ENCODE measurements at regions not wholly inside any gene's neighbourhood (a gene's known extent, or its start where the extent isn't known, plus 50 kb on each side); places are given as distances from the start of the nearest gene placed in this dataset.
"Not testable (repeated sequence)": the region's sequence is repeated elsewhere in the genome, so short reads cannot be mapped to it uniquely, and the experiment has no call there.

DNA sequence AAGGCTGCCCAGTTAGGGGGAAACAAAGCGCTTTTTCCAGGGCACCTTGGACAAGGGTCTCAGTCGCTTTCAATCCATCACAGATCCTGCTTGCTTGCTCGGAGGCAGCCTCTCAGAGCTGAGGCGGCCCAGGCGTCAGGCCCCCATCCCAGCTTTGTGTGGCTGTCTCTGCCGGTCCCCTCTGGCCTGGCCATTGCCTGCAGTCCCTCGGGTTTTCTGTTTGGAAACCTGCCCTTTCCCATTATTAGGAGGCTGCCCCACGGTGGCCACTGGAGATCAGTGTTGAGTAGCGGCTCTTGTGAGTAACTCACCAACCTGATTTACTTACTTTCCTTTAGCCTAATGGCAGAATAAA is 216.1 kb downstream of the GLRX3 start:
- DNase-seq, result no peak

DNA sequence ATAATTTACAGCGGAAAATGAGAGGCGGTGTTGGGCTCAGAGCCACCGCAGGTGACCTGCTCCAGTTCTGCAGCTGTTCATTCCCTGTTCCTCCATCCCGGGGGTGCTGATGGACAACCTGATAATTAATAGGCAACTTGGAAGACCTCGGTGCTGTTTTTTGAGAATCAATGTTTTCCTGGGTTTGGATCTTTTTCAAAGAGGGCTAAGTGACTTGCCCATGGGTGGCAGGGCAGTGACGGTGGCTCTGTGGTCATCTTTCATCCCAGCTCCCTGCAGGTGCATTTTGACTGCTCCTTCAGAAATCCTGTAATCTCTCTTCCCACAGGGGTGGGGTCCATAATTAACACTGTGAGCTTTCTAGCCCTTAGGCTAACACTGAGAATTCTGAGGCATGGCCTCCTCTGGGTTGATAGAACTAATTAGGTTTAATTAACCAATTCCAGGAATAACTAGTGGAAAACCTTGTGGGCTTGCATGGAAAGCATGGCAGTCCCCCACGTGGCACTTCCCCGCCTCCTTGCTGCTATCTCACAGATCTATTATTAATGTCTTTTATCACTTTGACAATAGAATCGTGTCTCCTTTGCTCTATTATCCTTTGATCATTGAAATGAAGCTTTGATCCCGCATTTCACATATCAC is 217.9 kb downstream of the GLRX3 start:
- DNase-seq, result no peak

DNA sequence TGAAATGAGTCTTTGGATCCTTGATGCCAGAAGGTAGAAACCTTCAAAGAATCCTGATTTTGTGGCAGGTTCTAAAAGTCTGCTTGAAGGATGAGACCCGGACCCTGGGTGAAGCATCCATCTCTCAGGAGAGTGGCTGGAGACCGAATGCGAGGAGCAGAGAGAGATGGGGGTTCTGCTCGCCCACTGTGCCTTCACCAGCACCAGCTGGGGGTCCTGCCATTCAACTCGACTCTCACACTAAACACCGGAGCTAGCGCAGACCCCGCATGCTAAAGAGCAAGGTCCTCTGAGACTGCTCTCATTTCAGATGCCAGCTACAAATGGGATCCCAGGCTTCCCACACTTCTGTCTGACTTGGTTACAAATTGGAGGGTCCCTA is 218.4 kb downstream of the GLRX3 start:
- DNase-seq, result no peak

DNA sequence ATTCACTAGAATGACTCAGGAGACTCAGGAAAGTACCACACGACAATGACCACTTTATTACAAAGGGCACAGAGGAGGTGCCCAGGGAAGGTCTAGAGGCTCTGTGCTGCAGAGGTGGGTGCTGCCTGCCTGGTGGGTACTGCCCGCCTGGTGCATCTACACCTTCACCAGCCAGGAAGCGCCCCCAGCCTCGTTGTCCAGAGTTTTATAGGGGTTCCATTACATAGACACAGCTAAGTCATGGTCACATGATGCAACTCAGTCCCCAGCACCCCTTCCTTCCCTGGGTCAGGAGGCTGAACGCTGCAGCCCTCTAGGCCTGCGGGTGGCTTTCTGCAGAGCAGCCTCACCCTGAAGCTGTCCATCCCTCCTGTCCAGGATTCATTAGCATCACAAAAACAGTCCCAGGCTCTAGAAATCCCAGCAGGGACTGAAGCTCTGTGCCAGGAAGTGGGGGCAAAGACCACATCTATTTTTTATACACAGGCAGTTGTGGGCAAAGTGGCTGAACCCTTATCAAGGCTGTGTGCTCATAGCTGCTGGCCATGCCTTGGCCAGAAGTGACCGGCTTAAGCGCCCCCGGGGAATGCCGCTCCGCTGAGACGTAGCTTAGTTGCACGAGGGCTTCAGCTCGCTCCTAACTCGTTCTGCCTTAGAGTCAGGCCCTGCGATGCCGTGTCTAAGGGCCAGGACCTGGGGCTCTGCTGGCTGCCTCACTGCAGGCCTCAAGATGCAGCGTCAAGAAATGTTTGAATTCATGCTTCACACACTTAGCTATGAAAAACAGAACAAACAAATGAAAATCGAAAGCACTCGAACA is 219.0 kb downstream of the GLRX3 start:
- DNase-seq, result no peak

DNA sequence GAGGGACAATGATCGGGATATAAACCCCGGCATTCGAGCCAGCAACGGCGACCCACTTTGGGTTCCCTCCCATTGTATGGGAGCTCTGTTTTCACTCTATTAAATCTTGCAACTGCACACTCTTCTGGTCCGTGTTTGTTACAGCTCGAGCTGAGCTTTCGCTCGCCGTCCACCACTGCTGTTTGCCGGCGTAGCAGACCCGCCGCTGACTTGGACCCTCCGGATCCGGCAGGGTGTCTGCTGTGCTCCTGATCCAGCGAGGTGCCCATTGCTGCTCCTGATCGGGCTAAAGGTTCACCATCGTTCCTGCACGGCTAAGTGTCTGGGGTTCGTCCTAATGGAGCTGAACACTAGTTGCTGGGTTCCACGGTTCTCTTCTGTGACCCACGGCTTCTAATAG is 220.2 kb downstream of the GLRX3 start:
- not testable (repeated sequence) for DNase-seq

DNA sequence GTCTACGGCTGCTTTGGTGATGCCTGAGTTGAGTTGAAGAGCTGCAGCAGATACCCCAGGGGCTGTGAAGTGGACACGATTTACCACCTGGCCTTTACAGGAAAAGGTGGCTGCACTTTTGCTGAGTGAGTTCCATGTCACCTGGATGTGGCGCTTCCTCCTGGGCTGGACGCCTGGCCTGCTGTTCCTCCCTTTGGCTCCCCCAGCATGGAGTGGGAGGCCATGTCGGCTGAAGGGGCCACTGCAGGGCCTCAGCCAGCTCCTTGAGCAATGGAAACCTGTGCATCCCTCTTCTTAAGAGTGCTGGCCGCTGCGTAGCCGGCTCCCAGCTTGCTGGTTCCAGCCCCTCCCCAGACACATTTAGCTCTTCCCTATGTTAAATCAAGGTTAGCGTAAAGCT is 221.0 kb downstream of the GLRX3 start:
- DNase-seq, result no peak

DNA sequence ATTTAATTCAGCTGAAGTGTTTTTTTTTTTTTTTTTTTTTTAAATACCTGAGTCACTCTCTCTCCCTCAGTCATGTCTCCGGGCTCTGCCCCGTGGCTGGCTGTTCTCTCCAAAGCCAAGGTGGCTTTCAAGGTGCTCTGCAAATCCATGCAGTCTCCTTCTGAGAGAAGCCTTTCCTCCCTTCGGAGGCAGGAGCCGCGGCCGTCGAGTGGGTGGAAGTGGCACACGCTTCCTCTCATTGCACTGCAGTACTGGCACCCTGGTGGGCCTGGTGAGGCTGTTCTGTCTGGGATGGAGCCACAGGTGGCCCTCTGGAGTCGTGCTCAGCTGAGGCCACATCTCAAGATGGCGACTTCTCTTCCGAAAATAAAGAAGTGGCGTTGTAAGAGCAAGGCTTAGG is 221.8 kb downstream of the GLRX3 start:
- DNase-seq, result no peak

DNA sequence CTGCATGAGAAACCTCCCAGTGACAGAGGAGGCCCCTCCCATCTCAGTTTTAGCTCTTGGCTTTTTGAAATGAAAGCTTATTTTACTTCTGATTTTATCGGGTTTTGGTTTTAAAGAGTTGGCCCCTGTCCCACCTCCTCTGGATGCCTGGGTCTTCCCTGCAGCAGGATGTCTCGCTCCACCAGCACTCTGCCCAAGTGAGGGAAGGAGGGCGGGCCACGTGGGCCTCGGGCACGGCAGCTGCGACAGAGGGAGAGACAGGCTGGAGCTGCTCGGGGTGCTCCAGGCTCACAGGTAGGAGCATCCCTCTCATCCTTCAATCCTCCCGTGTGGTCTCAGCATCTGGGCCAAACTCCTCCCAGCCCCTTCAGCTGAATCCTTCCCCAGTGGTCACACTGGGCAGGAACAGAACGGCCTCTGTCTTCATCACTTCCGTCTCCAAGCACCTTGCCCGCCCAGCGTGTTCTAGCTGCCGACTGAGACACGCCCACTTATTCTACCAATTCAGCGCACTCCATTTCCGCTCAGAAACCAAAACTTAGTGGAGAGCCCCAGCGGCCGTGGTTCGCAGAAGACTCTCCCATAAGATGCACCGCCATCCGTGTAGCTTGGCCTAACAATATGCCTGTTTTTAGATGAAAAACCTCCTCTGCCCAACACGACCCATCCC is 222.9 kb downstream of the GLRX3 start:
- no peak for DNase-seq

DNA sequence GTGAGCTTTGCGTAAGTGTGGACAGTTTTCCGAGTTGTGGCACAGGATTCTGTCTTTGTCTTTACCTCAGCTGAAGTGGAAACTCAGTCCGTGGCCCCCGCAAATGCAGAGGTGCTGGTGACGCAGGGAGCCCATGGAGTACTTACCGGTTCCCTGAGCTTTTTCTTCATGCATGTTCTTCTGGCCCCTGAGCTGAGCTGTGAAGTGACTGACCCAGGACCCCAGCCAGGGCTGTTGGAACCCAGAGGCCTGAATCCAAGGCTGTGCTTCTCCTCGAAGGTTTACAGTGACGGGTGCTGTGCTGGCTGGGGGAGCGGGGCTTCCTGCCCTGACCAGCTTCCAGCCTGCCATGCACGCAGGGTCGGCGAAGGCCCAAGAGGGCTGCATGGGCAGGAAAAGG is 223.5 kb downstream of the GLRX3 start:
- DNase-seq, result no peak

DNA sequence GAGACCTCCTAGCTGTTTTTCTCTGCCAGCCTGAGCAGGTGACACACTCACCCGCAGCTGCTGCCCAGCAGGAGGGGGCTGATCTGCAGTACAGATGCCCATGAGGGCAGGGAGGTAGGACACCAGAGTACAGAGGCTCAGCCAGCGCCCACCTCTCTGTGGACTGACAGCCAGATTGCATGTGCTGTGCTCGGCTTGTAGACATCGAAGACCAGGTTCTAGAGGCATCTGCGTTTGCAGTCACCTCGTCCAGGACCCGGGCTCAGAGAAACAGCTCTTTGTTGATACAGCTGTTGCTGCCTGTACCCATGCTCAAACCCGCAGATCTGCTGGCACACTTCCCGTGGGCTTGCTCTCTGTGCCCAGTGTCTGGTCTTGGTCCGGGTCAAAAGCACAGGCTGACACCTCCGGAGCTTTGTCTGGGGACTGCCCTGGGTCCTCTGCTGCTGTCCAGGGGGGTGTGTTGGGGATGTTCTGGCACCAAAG is 224.7 kb downstream of the GLRX3 start:
- DNase-seq, result no peak

DNA sequence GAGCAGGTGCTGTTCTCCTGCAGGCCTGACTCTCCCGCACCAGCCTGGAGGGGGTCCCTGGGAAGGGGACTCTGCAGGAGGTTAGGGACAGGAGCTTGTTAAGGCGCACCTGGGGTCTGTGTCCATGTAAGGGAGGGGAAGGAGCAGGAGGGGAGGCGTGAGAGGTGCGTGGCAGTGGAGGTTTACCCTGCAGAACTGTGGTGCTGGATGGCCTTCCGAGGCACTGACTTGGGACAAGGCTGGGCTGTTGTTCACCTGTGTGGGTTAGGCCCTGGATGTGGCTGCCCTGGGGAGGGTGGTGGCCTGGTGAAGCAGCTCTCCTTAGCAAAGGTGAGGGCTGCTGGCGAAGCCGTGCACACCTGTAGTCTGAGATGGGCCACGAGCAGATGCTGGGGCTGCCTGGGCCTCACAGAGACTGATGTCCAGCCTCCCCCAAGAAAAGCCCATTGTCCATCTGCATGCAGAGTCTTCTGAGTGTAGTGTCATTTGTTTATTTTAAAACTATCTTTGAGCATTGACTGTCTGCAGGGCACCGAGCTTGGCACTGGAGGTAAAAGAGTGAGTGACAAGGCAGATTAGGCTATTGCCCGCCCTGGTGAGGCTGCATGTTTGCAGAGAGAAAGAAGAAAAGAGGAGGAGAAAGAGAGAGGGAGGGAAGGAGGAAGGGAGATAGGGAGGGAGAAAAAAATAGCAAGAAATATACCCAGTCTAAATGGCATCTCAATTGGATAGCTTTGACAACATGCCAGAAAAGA is 225.3 kb downstream of the GLRX3 start:
- DNase-seq, result no peak

DNA sequence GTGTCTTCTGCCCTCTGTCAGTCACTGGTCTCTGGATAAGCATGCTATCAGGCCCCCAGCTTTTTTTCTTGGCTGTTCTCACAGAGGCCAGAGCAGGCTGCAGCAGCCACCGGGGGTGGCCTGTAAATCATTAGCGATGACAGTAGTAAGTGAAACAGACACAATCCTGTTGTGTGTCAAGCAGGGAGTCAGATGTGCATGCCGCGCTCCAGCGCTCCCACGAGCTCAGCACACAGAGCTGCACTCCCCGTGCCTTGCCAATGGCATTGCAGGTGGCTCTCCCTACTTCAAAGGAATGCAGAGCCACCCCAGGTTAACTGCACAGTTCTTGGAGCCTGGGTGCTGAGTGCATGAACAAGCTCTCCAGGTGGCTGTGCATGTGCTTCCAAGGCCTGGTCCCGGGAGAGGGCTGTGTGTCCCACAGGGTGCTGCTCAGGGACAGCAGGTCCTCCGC is 226.1 kb downstream of the GLRX3 start:
- no peak for DNase-seq

DNA sequence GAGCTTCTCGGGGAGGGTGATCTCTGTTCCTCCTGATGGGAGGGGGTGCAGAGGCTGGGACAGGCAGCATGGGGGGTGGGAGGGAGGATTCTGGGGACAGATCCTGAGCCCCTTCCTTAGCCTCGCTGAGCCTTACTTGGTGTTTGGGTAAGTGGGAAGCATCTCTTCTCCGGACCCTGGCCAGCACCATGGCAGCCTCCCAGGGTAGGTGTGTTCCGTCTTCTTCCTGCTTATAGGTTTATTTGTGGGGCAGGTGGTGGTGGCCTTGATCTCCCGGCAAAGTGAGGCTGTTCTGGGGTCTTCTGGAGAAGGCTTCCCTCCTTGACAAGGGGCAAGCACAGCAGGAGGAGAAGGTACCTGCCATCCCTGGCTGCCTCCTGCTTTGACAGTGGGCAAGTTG is 226.9 kb downstream of the GLRX3 start:
- no peak for DNase-seq

DNA sequence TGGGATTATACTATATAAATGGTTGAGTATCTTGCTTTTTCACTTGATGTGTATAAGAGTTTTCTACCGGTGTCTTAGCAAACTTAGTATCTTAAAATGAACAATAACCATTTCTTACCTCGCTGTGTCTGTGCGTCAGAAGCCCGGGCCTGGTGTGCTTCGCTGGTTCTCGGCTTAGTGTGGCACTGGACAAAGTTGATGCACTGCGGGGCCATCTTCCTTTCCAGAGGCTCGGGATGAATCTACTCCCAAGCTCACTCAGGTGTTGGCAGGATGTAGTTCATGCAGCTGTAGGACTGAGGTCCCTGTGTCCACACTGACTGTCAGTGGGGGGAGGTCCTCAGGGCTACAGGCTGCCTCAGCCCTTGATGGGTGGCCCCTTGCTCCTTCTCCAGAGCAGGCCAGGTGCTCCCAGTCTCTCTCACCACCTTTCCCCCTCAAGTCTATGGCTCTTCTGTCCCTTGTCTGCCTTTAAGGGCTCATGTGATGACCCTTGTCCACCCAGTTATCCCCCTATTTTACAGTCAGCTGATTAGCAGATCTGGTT is 227.8 kb downstream of the GLRX3 start:
- DNase-seq, result no peak

DNA sequence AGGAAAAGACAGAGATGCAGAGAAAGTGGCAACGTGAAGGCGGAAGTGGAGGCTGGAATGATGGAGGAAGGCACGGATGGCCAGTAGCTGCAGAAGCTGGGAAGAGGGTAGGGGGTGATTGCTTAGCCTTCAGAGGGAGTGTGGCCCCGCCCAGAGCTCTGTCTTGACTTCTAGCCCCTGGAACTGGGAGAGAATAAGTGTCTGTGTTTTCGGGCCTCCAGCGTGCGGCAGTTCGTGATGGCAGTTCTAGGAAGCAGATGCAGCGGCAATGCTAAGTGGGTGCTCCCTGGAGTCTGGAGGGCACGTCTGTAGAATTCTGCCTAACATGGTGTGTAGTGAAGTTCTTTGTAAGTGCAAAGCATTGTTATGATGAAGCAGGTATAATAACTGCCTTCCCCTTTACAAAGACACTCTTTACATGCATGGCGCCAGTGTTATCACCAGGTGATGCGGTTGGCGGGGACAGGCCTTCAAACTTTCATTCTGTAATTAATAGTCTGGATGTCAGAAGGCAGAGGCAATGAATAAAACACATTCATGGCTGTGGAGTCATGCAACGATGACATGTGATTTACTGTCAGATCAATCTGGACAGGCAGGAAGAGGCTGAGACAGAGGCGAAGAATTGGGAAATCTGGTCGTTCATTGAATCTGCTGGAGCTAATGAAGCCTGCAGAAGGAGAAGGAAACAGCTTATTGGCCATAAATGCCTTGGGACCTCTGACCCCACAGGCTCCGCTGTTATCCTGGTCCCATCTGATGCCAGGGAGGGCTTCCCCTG is 228.6 kb downstream of the GLRX3 start:
- DNase-seq, result no peak

DNA sequence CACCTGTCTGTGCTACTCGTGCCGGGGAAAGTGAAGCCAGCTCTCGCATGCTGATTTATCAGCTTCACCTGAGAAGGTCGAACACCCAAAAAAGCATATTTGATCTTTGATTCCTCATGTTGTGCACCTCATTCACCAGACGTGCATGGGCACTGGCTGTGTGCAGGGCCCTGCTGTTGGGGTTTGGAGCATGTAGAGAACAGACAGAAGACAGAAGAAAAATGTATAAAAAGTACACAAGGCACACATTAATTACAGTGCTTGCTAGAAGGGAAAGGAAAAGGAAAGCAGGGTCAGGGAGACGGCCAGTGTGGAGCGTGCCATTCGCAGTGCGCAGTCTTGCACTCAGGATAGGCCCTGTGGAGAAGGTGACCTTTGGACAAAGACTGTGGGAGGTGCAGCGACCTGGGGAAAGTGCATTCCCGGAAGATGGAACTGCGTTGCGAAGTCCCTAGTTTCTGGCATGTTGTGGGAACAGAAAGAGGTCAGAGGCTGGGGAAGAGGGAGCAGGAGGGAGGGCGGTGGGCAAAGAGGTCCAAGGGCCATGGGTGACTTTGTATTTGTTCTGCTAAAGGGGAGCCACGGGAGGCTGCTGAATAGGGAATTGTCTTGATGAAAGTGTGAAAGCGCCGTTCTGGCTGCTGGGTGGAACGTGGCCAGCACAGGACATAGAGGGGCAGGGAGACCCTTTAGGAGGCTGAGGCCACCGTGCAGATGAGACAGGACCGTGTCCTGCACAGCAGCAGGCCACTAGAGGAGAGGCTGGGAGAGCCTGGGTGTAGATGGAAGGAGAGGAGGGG is 232.8 kb downstream of the GLRX3 start:
- no peak for DNase-seq

DNA sequence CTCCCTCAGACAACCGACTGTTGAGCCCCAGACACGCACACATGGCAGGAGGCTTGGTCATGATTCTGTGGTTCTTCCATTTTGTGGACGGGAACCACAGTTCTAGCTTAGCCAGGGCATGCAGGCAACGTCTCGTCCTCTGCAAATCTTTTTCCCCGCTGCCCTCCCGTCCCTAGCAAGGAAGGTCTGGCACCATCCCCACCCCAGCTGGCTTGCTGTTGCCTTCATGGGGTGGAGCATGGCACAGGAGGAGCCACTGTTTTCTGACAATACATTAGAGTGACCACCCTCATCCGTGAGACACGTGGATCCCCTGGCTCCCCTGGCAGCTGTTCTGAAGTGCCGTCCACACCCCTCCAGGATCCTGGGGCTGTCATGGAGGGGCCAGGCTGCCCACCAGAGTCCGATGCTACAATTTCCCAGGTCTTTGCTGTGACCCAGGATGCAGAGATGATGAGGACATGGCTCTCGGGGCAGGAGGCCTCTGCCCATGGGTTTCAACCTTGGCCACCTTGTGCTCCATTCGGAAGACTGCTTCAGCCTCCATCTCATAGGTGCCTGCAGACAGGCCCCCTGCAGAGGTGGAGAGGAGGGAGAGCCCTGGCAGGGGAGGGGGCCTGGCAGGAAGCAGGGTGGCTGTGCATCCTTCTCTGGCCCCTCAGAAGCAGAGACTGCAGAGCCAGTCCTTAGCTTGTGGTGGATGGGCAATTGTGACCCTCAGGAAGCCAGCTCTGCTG is 233.6 kb downstream of the GLRX3 start:
- no peak for DNase-seq

DNA sequence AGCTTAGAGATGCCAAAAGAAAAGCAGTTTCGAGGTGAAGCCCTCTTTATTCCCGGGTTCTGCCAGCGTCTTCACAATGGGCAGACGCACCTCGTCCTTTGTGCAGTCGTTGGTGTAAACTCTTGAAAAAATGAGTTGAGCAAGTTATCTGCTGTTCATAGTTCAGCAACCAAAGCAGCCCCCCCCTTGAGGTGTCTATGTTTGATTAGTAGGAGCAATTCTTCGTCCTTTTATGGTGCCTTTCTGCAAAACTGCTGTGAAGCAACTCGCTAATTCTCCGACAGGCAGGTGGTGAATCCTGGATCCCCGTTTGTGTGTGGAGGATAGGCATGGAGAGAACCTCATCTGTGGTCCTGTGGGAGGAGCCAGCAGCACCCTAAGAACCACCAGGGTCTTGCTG is 234.5 kb downstream of the GLRX3 start:
- DNase-seq, result no peak

DNA sequence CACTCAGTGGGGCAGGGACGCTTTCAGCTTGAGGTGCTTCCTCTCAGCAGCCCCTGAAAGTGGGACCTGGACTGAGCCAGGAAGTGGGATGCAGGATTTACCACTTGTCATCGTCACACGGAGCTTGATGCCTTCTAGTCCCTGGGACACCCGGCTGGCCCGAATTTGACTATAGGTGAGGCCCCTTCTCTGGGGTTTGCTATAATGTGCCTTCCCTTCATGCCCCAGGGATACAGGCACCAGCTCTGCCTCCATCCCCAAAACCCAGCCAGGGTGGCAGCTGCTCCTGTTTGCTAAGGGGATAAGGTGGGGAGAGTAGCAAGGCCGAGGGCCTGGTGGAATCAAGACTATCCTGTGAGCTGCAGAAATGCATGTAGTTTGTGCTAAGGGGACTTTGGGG is 235.0 kb downstream of the GLRX3 start:
- no peak for DNase-seq

DNA sequence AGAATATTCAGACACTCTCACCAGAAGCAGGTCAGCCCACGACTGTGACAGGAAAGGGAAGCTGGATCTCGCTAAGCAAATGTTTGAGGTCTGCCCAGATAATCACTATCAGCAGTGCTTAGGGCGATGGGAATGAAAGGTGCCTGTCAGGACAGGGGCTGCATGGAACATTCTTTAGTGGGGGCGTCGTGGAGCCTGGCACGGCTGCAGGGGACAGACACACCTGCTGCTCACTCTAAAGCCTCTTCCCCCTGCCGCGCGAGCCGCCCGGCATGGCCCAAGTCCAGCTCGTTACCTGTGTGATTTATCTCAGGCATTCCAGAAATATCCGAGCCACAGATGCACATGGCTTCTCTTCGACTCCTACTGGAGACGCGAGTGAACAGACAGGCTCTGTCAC is 235.5 kb downstream of the GLRX3 start:
- no peak for DNase-seq

DNA sequence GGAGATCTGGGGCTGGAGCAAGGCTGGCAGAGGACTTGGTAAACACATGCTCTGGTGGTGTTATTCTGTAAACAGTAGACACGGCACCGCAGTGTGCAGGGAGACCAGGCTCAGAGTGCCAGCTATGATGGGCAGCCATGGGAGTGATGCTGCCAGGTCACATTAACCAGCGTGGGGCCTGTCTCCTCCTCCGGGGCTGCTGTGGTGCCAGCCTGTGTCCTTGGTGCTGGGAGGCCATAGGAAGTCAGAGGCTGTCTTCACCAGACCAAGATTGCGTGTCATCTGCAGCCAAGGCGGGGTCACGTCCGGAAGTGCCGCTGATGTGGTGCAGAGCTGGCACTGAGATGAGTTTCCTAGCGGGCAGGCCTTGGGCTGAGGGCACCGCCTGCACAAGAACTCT is 236.0 kb downstream of the GLRX3 start:
- no peak for DNase-seq

Data from CD4-positive, alpha-beta T cell treated with Interleukin-4 for 4 hours (primary cell).